ENCODE measurements at regions not wholly inside any gene's neighbourhood (a gene's known extent, or its start where the extent isn't known, plus 50 kb on each side); places are given as distances from the start of the nearest gene placed in this dataset.

DNA sequence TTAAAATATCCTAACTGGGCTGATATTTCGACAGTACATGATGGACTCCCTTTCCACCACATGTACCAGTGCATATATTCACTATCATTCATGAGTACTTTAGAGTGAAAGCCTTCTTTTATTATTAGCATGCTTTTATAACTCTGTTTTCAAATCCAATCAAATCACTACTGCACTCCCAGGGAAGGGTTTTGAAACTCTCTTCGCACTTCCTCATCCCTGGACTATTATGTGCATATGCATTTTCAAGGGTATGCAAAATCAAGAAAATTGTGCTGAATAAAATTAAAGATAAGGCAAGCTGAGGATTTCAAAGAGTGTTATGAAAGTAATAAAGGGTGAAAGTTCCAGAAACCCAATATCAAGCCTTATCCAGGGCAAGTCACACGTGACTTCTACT, 411.4 kb upstream of the PDZRN3 start:
- no peaks in the 10 kb centered on the region for H4K20me1 ChIP-seq (ENCODE audit: insufficient read depth, low read length)
- H3K4me1 ChIP-seq (ENCODE audit: low read length): peaks cover 3% of the 10 kb centered on the region
- no peaks in the 10 kb centered on the region for H3K27me3 ChIP-seq (replicated peaks; ENCODE audit: insufficient read depth, low read length)
- H3K4me3 ChIP-seq (ENCODE audit: low read length): no peak overlapping the region
- H3K9me3 ChIP-seq (replicated peaks; ENCODE audit: insufficient read depth, low read length): no peaks in the 10 kb centered on the region
- no peak overlapping the region for H3K27ac ChIP-seq (ENCODE audit: low read length)
- H3F3A ChIP-seq (ENCODE audit: insufficient read depth, low read length): no peaks in the 10 kb centered on the region; the same call in 1 of the 2 replicates
- H3K36me3 ChIP-seq (replicated peaks; ENCODE audit: insufficient read depth, low read length): no peaks in the 10 kb centered on the region
- no peak for DNase-seq
- no peak overlapping the region for H3K9ac ChIP-seq (ENCODE audit: low read length)
- TF ChIP-seq EZH2phosphoT487 (IDR thresholded peaks at IDR 0.05; ENCODE audit: low read length) (no peak), CTCF (IDR thresholded peaks at IDR 0.05; ENCODE audit: low read length) (no peak), EZH2 (optimal IDR thresholded peaks at IDR 0.05; ENCODE audit: low read depth, low read length) (no peak)
- no peak overlapping the region for H2AFZ ChIP-seq (ENCODE audit: low read length)
- H3K79me2 ChIP-seq (ENCODE audit: low read length): no peaks in the 10 kb centered on the region
- no peaks in the 10 kb centered on the region for H3K9me2 ChIP-seq (replicated peaks; ENCODE audit: insufficient read depth, low read length)
- no peak overlapping the region for H3K4me2 ChIP-seq (ENCODE audit: low read depth, low read length)

GRCh38 chr3:74033806-74034205, 409.1 kb upstream of the PDZRN3 start:
- H3K27me3 ChIP-seq (replicated peaks; ENCODE audit: insufficient read depth, low read length): no peaks in the 10 kb centered on the region
- no peaks in the 10 kb centered on the region for H3K9me2 ChIP-seq (replicated peaks; ENCODE audit: insufficient read depth, low read length)
- no peaks in the 10 kb centered on the region for H3K9me3 ChIP-seq (replicated peaks; ENCODE audit: insufficient read depth, low read length)
- H2AFZ ChIP-seq (ENCODE audit: low read length): no peak overlapping the region
- no peaks in the 10 kb centered on the region for H3K79me2 ChIP-seq (ENCODE audit: low read length)
- no peak overlapping the region for H3K4me2 ChIP-seq (ENCODE audit: low read depth, low read length)
- H3K4me3 ChIP-seq (ENCODE audit: low read length): no peak overlapping the region
- no peak for TF ChIP-seq EZH2 (optimal IDR thresholded peaks at IDR 0.05; ENCODE audit: low read depth, low read length)
- TF ChIP-seq CTCF (IDR thresholded peaks at IDR 0.05; ENCODE audit: low read length): no peak
- no peak for TF ChIP-seq EZH2phosphoT487 (IDR thresholded peaks at IDR 0.05; ENCODE audit: low read length)
- H3K27ac ChIP-seq (ENCODE audit: low read length): no peak overlapping the region
- no peaks in the 10 kb centered on the region for H3K36me3 ChIP-seq (replicated peaks; ENCODE audit: insufficient read depth, low read length)
- no peak for DNase-seq
- H4K20me1 ChIP-seq (ENCODE audit: insufficient read depth, low read length): no peaks in the 10 kb centered on the region
- no peaks in the 10 kb centered on the region for H3F3A ChIP-seq (ENCODE audit: insufficient read depth, low read length)
- no peaks in the 10 kb centered on the region for H3K4me1 ChIP-seq (ENCODE audit: low read length)
- H3K9ac ChIP-seq (ENCODE audit: low read length): no peak overlapping the region

DNA sequence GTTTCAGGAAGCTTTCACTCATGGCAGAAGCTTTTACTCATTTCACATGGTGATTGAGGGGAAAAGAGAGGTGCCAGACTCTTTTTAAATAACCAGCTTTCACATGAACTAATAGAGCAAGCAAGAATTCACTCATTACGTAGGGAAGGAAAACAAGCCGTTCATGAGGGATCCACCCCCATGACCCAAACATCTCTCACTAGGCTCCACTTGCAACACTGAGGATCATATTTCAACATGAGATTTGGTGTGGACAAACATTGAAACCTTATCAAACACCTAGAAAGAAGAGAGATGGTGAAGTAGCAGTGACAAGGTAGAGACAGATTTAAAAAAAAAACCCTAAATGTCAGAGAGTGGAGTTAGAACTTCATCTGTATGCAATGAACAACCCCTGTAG, 408.6 kb upstream of the PDZRN3 start:
- TF ChIP-seq CTCF (IDR thresholded peaks at IDR 0.05; ENCODE audit: low read length): no peak
- TF ChIP-seq EZH2 (optimal IDR thresholded peaks at IDR 0.05; ENCODE audit: low read depth, low read length): no peak
- TF ChIP-seq EZH2phosphoT487 (IDR thresholded peaks at IDR 0.05; ENCODE audit: low read length): no peak
- no peak overlapping the region for H3K9ac ChIP-seq (ENCODE audit: low read length)
- H3K79me2 ChIP-seq (ENCODE audit: low read length): no peaks in the 10 kb centered on the region
- no peaks in the 10 kb centered on the region for H3K27me3 ChIP-seq (replicated peaks; ENCODE audit: insufficient read depth, low read length)
- no peaks in the 10 kb centered on the region for H3F3A ChIP-seq (ENCODE audit: insufficient read depth, low read length)
- H3K36me3 ChIP-seq (replicated peaks; ENCODE audit: insufficient read depth, low read length): no peaks in the 10 kb centered on the region
- no peak for DNase-seq
- H3K4me2 ChIP-seq (ENCODE audit: low read depth, low read length): no peak overlapping the region
- no peak overlapping the region for H3K27ac ChIP-seq (ENCODE audit: low read length)
- no peaks in the 10 kb centered on the region for H3K4me1 ChIP-seq (ENCODE audit: low read length)
- no peak overlapping the region for H3K4me3 ChIP-seq (ENCODE audit: low read length)
- H3K9me3 ChIP-seq (replicated peaks; ENCODE audit: insufficient read depth, low read length): no peaks in the 10 kb centered on the region
- H4K20me1 ChIP-seq (ENCODE audit: insufficient read depth, low read length): no peaks in the 10 kb centered on the region
- H3K9me2 ChIP-seq (replicated peaks; ENCODE audit: insufficient read depth, low read length): no peaks in the 10 kb centered on the region
- no peak overlapping the region for H2AFZ ChIP-seq (ENCODE audit: low read length)
